ENCODE measurements at regions not wholly inside any gene's neighbourhood (a gene's known extent, or its start where the extent isn't known, plus 50 kb on each side); places are given as distances from the start of the nearest gene placed in this dataset.
"Not testable (repeated sequence)": the region's sequence is repeated elsewhere in the genome, so short reads cannot be mapped to it uniquely, and the experiment has no call there.

- DNase-seq (ENCODE audit: low read depth): no peak
These were observed 113.3 kb upstream of the FSCB start for GRCh38 chr14:44620121-44621019.

GRCh38 chr14:44616204-44616603 is 109.1 kb upstream of the FSCB start:
- no peak for DNase-seq (ENCODE audit: low read depth)

- no peak for DNase-seq (ENCODE audit: low read depth)
These were observed 106.1 kb upstream of the FSCB start for GRCh38 chr14:44613061-44613712.

GRCh38 chr14:44612002-44612401 is 104.9 kb upstream of the FSCB start:
- no peak for DNase-seq (ENCODE audit: low read depth)

- no peak for DNase-seq (ENCODE audit: low read depth)
These were observed 102.9 kb upstream of the FSCB start for GRCh38 chr14:44609876-44610510.

GRCh38 chr14:44609201-44609600 is 102.1 kb upstream of the FSCB start:
- DNase-seq (ENCODE audit: low read depth): no peak

- no peak for DNase-seq (ENCODE audit: low read depth)
These were observed 100.6 kb upstream of the FSCB start for GRCh38 chr14:44607701-44608100.

- no peak for DNase-seq (ENCODE audit: low read depth)
These were observed 99.5 kb upstream of the FSCB start for GRCh38 chr14:44606576-44606975.

GRCh38 chr14:44601266-44601665 is 94.2 kb upstream of the FSCB start:
- DNase-seq (ENCODE audit: low read depth): not testable (repeated sequence)

- no peak for DNase-seq (ENCODE audit: low read depth)
These were observed 82.1 kb upstream of the FSCB start for GRCh38 chr14:44589180-44589579.

- no peak for DNase-seq (ENCODE audit: low read depth)
These were observed 79.8 kb upstream of the FSCB start for GRCh38 chr14:44586910-44587309.

GRCh38 chr14:44576356-44576755 is 69.3 kb upstream of the FSCB start:
- no peak for DNase-seq (ENCODE audit: low read depth)

- DNase-seq (ENCODE audit: low read depth): no peak
These were observed 60.9 kb upstream of the FSCB start for GRCh38 chr14:44567997-44568396.

- DNase-seq (ENCODE audit: low read depth): no peak
These were observed 58.9 kb upstream of the FSCB start for GRCh38 chr14:44565968-44566367.

GRCh38 chr14:44564908-44565307 is 57.8 kb upstream of the FSCB start:
- DNase-seq (ENCODE audit: low read depth): no peak
